ENCODE measurements at regions not wholly inside any gene's neighbourhood (a gene's known extent, or its start where the extent isn't known, plus 50 kb on each side); places are given as distances from the start of the nearest gene placed in this dataset.
"Not testable (repeated sequence)": the region's sequence is repeated elsewhere in the genome, so short reads cannot be mapped to it uniquely, and the experiment has no call there.

DNA sequence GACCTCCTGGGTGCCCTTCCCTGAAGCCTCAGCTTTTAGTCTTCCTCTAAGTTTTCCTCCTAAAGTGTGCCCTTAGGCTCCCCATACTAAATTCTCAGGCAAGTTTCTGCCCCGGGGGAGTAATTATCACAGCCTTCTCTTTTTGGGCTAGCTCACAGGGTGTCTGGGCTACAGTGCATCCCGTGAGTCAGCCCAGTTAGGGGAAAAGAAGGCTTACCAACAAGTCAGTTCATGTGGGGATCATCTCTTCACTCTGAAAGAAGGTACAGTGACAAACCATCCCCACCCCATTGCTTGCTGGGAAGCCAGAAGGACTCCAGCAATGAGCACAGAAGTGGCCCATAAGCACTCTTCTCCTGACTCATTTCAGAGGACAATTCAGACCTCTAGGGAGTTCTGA, 134.7 kb upstream of the FAM9C start:
- DNase-seq: no peak
- Mint-ChIP-seq H3K27ac (no peak overlapping the region), H3K27me3 (no peaks in the 10 kb centered on the region), H3K36me3 (peaks cover 2% of the 10 kb centered on the region), H3K9me3 (peaks cover under 1% of the 10 kb centered on the region), H3K4me3 (no peak overlapping the region), H3K4me1 (peaks cover 8% of the 10 kb centered on the region)

DNA sequence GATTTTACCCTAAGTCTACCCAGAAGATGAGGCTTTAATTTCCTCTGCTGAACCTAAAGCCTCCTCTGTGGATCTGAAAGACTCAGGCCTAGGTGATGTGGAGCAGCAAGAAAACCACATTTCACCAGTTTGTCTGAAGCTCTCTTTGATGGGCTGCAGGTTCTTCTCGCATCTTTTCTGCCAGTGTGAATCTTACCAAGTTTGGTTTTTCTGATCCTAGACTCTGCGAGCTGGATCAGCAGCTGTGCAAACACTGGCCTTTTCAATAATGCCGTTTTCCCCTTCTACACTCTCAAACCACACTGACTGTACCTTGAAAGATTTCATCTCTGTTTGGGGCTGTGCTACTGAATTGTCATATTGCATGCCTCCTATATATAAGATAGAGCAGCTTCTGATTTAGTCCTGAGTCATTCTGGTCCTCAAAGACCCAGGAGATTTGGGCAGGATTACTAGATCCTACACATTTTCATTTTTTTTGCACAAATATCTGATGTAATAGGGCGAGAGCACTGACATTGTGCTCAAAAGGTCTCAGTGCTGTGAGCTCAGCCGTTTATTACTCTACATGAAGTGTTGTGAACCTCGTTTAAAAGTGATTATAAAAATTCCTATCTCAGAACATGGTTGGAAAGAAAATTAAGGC, 133.6 kb upstream of the FAM9C start:
- Mint-ChIP-seq H3K27ac (no peak overlapping the region), H3K4me1 (peaks cover 7% of the 10 kb centered on the region), H3K4me3 (no peak overlapping the region), H3K27me3 (no peaks in the 10 kb centered on the region), H3K9me3 (no peaks in the 10 kb centered on the region), H3K36me3 (no peaks in the 10 kb centered on the region)
- DNase-seq: no peak

DNA sequence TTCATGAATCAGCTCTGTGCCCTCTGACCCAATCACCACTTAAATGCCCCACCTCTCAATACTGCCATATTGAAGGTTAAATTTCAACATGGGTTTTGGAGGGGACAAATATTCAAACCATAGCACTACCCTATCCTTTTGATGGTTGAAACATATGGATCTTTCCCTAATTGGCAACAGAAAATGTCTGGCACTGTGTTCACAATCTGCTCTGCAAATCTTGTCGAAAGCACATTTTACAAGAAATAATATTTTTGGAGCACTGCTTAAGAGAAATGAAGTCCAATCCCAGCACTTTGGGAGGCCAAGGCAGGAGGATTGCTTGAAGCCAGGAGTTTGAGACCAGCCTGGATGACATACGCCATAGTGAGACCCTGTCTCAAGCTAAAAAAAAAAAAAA, 130.6 kb upstream of the FAM9C start:
- Mint-ChIP-seq H3K4me1 (peaks cover 7% of the 10 kb centered on the region), H3K4me3 (no peak overlapping the region), H3K27me3 (no peaks in the 10 kb centered on the region), H3K27ac (no peak overlapping the region), H3K9me3 (no peaks in the 10 kb centered on the region), H3K36me3 (no peaks in the 10 kb centered on the region)
- DNase-seq: no peak

DNA sequence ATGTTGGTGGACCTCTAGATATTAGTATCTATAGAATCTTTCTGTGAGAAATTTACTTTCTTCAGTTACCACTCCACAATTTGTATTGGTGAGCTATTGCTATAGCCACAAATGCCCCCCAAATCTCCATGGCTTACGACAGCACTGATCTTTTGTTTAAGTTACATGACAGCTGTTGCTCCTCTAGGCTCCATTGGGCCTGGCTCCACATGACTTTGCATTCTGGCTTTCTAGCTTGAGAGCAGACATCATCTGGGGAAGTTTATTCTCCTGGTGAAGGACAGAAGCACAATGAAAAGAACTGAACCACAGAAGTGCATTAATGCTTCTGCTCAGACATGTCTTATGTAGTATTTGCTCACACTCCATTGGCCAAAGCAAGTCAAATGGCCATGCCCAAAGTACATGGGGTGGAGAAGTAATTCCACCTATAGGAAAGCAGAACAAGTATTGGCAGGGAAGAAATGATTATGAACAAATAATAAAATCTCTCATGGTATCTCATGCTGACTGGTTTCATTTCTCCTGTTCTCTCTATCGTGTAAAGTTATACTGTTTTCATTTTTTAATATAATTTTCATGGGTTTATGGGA, 126.6 kb upstream of the FAM9C start:
- no peak overlapping the region for H3K4me3 Mint-ChIP-seq

DNA sequence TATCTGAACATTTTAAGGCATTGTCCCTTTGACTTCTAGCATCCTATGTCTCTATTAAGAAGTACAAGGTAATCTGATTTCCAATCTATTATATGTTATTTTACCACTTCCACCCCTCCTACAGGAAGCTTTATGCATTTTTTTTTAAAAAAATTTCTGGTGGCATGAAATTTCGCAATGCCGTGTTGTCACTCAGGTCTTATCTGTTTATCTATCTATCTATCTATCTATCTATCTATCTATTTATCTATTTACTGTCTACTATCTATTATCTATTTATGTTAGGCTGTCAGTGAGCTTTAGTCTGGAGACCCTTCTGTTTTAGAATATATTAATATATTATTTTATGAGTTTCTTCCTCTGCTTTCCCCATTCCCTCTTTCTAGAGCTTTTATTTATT, 125.3 kb upstream of the FAM9C start:
- Mint-ChIP-seq H3K4me1 (peaks cover 14% of the 10 kb centered on the region), H3K4me3 (no peak overlapping the region), H3K9me3 (peaks cover 7% of the 10 kb centered on the region), H3K36me3 (peaks cover 7% of the 10 kb centered on the region), H3K27me3 (no peaks in the 10 kb centered on the region), H3K27ac (no peak overlapping the region)
- no peak for DNase-seq

More for the DNA sequence above, 126.6 kb upstream of the FAM9C start:
- H3K27ac Mint-ChIP-seq: no peak overlapping the region
- H3K4me1 Mint-ChIP-seq: peaks cover 14% of the 10 kb centered on the region
- DNase-seq: no peak
- no peaks in the 10 kb centered on the region for H3K27me3 Mint-ChIP-seq
- H3K36me3 Mint-ChIP-seq: peaks cover 7% of the 10 kb centered on the region
- H3K9me3 Mint-ChIP-seq: peaks cover 7% of the 10 kb centered on the region

DNA sequence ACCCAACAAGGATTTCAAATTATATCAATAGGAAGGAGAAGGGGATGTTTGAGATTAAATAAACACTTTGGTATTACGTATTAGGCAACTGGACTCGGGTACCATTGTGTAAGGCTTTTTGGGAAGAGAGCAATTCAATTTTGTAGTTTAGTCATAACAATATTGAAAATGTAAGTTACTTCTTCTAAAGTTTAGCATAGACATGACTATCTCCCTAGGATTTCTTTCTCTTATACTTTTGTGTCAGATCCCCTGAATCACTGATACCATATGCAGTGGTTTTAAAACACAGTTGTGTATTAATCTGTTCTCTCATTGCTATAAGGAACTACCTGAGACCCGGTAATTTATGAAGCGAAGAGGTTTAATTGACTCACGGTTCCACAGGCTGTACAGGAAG, 123.8 kb upstream of the FAM9C start:
- Mint-ChIP-seq H3K27ac (peak overlapping the region; percentile 88), H3K27me3 (no peaks in the 10 kb centered on the region), H3K4me1 (peaks cover 14% of the 10 kb centered on the region), H3K9me3 (peaks cover 7% of the 10 kb centered on the region), H3K36me3 (peaks cover 7% of the 10 kb centered on the region), H3K4me3 (no peak overlapping the region)
- DNase-seq: no peak

DNA sequence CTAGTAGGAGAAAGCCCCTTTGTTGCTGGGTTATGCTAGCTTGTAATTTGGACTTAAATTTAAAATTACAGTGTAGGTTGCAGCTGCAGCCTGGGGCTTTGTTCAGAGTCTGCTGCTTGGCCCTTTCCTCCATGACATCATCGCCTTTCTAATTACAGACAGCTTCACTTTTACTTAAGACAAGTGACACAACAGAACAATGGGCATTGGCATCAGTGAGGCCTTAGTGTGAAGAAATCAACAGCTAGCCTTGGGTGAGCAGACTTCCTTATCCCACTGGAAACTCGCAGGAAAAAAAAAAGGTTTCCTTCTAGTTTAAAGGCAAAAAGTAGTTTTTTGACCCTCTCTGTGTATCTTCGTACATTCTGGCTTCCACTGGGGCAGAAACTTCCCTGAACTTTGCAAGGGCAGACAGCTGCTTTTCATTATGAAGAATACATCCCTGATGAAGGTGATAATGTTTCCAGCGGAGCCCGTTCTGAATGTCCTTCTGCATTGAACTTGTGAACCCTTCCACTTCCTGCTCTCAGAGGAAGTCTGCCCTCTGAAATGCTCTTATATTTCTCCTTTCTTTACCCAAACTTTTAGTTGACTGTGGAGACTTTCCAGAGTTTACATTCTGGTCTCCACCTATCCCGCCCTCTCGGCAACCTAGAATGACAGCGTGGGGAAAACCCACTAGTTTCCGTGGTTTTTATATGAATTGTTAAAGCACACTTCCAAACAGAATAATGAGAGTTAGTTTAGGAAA, 123.2 kb upstream of the FAM9C start:
- Mint-ChIP-seq H3K27ac (peak overlapping the region; percentile 88), H3K9me3 (peaks cover 7% of the 10 kb centered on the region), H3K4me3 (peak overlapping the region; percentile 29), H3K36me3 (peaks cover 7% of the 10 kb centered on the region), H3K4me1 (peaks cover 14% of the 10 kb centered on the region), H3K27me3 (no peaks in the 10 kb centered on the region)
- peak; percentile 10 for DNase-seq

DNA sequence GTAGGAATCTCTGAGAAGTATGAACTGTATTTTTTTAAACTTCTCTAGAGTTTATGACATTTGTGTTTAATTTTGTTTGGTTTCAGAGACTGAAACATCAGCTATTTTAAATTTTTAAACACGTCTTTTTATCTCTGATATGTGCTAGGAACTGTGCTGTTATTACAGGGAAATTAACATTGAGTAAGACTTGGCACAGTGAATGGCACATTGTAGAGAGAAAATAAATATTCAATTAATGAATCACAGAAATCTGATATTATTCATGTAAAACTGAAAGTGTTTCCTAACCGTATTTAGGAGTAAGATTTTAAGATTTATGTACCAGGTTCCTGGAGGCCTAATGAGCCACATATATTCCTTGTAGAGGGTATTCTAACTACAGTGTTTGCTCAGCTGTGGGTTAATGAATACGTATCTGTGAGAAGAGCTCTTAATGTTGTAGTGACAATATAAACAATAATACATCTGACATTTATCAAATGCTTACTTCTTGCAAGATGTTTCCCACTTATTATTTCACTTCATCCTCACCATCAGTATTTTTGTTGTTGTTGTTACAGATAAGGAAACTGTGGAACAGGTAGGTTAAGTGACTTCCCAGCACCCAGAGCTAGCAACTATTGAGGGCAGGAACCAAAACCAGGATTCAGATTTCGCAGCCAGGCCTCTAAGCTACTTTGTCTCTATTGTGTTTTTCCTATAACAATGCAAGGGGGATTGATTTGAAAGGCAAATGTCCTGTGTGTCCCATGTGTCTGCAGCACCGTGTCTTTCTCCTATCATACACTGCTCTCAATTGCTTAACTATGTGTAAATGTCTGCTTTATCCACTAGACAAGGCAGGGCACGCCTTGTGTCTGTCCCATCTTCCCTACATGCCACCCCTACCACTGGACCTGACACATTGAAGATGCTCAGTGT, 121.1 kb upstream of the FAM9C start:
- H3K4me1 Mint-ChIP-seq: peaks cover 14% of the 10 kb centered on the region
- no peaks in the 10 kb centered on the region for H3K27me3 Mint-ChIP-seq
- DNase-seq: no peak
- peaks cover 7% of the 10 kb centered on the region for H3K9me3 Mint-ChIP-seq
- no peak overlapping the region for H3K4me3 Mint-ChIP-seq
- H3K36me3 Mint-ChIP-seq: peaks cover 7% of the 10 kb centered on the region
- H3K27ac Mint-ChIP-seq: no peak overlapping the region

DNA sequence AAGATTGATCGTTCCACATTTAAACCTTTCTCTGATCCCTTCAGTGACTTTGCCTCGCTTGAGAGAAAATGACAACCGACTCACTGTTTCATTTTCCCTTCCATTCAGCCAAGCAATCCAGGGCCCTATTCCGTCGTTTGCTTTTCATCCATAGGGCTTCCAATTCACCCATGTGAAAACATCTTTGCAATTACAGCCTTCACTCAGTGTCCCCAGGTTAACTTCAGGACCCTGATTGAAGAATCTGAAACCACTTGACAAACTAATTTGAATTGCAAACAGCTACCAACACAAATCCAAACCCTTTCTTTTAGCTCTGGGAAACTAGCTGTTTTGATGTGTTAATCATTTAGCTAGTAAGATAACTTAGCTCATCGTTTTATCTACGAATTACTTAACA, 120.2 kb upstream of the FAM9C start:
- Mint-ChIP-seq H3K36me3 (peaks cover 7% of the 10 kb centered on the region), H3K27ac (no peak overlapping the region), H3K4me1 (peaks cover 14% of the 10 kb centered on the region), H3K4me3 (no peak overlapping the region), H3K9me3 (peaks cover 7% of the 10 kb centered on the region), H3K27me3 (no peaks in the 10 kb centered on the region)
- no peak for DNase-seq

DNA sequence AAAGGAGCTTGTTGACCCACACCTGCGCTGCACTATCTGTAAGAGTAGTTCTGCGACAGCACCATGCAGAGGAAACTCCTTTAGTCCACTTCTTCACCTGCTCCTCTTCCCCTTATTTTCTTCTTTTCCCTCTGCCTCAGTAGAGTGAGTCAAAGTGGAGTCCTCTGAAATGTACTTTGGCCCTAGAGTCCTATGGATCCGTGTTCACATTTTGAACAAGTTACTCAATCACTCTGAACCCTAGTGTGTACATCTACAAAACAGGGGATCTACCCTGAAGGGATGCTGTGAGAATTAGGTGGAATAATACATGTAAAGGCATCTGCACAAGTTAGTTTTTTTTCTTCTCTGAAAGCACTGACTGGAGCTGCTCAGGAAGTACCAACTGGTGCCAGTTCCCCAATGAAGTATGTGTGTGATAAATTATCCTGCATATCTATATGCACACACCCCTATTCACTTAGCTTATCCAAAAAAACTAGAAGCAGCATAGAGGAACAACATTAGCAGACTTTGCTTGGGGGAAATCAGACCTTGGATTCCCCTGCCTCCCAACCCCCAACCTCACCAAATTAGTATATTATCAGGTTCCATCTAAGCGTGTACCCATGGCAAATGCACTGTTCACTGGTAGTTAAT, 118.5 kb upstream of the FAM9C start:
- peaks cover 4% of the 10 kb centered on the region for H3K9me3 Mint-ChIP-seq
- H3K36me3 Mint-ChIP-seq: no peaks in the 10 kb centered on the region
- peaks cover 6% of the 10 kb centered on the region for H3K4me1 Mint-ChIP-seq
- no peak for DNase-seq
- no peak overlapping the region for H3K4me3 Mint-ChIP-seq
- no peaks in the 10 kb centered on the region for H3K27me3 Mint-ChIP-seq
- no peak overlapping the region for H3K27ac Mint-ChIP-seq

DNA sequence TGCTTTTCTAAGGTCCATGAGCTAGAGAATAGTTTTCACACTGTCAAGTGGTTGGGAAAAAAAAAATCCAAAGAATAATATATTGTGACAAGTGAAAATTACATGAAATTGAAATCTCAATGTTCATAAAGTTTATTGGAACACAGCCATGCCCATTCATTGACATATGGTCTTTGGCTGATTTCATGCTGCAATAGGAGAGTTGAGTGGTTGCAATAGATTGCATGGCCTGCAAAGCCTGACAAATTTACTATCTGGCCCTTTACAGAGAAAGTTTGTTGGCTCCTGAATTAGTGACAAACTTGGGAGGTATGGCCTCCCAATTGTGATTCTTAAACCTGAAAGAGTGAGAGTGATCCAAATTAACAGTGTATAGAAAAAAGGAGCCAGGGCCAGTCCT, 115.5 kb upstream of the FAM9C start:
- H3K27me3 Mint-ChIP-seq: no peaks in the 10 kb centered on the region

DNA sequence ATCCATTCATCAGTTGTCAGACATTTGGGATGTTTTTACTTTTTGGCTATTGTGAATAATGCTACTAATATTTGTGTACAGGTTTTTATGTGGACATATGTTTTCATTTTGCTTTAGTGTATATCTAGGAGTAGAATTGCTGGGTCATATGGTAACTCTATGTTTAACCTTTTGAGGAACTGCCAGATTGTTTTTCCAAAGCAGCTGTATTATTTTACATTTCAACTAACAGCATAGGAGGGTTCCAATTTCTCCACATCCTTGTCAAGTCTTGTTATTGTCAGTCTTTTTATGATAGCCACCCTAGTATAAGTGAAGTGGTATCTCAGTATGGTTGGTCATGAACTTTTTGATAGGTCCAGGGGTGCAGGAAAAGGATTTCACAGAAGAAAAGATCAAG, 114.5 kb upstream of the FAM9C start:
- Mint-ChIP-seq H3K4me1 (no peaks in the 10 kb centered on the region), H3K36me3 (no peaks in the 10 kb centered on the region), H3K9me3 (peaks cover 3% of the 10 kb centered on the region), H3K4me3 (no peak overlapping the region), H3K27me3 (no peaks in the 10 kb centered on the region), H3K27ac (no peak overlapping the region)
- no peak for DNase-seq

More for the DNA sequence above, 115.5 kb upstream of the FAM9C start:
- no peak overlapping the region for H3K27ac Mint-ChIP-seq
- H3K36me3 Mint-ChIP-seq: no peaks in the 10 kb centered on the region
- no peak for DNase-seq
- H3K9me3 Mint-ChIP-seq: no peaks in the 10 kb centered on the region
- H3K4me1 Mint-ChIP-seq: no peaks in the 10 kb centered on the region
- no peak overlapping the region for H3K4me3 Mint-ChIP-seq

DNA sequence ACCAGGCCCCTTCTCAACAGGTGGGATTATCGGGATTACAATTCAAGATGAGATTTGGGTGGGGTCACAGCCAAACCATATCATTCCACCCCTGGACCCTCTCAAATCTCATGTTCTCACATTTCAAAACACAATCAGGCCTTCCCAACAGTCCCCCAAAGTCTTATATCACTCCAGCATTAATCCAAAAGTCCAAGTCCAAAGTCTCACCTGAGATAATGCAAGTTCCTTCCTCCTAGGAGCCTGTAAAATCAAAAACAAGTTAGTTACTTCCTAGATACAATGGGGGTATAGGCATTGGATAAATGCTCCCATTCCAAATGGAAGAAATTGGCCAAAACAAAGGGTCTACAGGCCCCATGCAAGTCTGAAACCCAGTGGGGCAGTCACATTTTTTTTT, 111.1 kb upstream of the FAM9C start:
- not testable (repeated sequence) for H3K9me3 Mint-ChIP-seq, H3K4me1 Mint-ChIP-seq, H3K27ac Mint-ChIP-seq, H3K36me3 Mint-ChIP-seq, H3K4me3 Mint-ChIP-seq, DNase-seq, H3K27me3 Mint-ChIP-seq

DNA sequence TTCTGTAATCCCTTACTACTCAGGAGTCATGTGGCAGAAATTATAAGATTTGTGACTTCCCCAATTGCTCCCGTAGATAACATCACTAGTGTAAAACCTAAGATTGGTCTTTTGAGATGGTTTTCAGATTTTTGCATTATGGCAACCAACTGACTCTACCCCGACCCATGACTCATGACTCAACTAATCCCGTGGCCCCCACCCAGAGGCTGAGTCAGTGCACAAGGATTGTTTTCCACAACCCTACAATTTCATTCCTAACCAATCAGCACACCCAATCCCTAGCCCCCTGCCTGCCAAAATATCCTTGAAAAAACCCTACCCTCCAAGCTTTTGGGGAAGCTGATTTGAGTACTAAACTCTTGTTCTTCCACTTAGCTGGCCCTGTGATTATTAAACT, 109.4 kb upstream of the FAM9C start:
- DNase-seq: no peak
- no peak overlapping the region for H3K27ac Mint-ChIP-seq
- H3K4me3 Mint-ChIP-seq: no peak overlapping the region
- H3K4me1 Mint-ChIP-seq: peaks cover 9% of the 10 kb centered on the region
- H3K36me3 Mint-ChIP-seq: peaks cover 2% of the 10 kb centered on the region
- peaks cover 5% of the 10 kb centered on the region for H3K9me3 Mint-ChIP-seq
- H3K27me3 Mint-ChIP-seq: no peaks in the 10 kb centered on the region

Measured in activated naive CD8-positive, alpha-beta T cell treated with anti-CD3 and anti-CD28 coated beads for 36 hours (primary cell).